ENCODE measurements at regions not wholly inside any gene's neighbourhood (a gene's known extent, or its start where the extent isn't known, plus 50 kb on each side); places are given as distances from the start of the nearest gene placed in this dataset.
"Not testable (repeated sequence)": the region's sequence is repeated elsewhere in the genome, so short reads cannot be mapped to it uniquely, and the experiment has no call there.

DNA sequence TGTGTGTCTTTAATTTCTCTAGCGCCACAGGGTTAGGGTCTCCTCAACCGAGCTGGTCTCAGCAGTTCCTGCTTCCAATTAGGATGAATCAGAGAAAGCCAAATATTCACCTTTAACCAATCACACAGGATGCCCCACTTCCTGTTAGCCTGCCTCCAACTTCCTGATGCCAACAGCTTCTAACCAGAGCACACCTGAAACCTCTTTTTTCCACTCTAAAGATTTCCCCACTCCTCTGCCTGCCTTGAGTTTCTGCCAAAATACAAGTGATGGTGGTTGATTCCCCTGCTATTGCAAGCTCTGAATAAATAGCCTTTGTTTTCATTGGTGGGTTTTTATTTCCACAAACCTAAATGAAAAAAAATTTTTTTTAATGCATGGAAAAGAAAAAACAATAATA, 144.7 kb upstream of the UST start:
- no peak for DNase-seq (ENCODE audit: low spot score)

DNA sequence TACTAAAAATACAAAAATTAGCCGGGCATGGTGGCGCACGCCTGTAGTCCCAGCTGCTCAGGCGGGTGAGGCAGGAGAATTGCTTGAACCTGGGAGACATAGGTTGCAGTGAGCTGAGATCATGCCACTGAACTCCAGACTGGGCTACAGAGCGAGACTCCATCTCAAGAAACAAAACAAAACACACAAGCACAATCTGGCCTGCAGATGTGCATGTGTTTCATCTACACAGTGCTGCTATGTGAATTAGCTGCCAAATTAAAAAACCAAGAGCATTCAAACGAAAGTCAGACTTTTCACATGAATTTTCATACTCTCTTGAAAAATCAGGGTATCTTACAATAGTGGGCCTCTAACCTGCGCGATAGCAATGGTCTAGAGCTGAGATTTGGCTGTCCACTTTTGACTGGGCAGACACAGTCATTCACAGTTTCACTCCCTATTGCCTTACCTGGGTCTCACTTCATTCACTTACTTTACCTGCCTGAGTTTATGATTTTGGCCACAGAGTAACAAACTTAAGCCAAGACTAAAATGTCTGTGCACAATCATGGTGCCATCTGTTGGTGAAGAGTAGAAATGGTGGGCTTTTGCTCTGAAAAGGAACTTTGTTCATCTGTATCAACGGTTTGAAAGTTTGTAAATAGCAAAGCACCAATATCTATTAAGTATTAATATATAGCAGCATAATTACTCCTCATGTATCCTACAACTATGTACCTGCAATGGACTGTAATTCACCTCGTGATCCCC, 138.5 kb upstream of the UST start:
- DNase-seq (ENCODE audit: low spot score), result no peak

DNA sequence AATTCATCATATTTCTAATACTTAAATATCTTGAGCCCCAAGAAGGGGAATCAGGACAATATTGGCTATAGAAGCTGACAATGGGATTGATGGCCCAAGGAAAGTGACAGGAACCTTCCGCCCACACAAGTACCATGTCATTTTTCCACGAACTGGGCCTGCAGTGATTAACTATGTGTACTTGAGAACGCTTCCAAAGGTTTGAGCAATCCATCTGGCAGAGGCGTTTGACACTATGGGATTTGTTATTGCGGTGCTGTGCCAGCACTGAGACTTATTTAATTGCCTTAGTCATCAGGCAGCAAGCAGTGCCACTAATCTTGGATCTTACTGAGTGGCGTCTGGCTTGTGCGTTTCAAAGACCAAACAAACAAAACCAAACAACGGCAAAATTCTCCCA, 135.6 kb upstream of the UST start:
- no peak for DNase-seq (ENCODE audit: low spot score)

DNA sequence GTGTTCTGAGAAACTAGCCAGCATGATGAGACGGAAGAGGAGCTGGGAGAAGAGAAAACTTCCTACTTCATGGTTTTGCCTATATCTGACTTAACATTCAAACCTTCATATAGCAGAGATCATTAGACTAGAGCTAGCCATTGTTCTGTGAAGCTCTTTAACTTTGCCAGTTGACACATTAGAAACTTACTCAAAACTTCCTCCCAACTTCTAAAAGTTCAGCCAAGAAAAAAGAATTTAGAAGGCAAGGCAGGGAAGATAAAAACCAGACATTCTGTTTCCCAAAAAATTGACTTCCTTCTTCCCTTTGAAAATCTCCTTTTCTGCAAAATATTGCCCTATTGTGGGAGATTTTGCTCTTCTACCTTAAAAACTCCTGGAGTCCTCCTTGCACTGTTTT, 134.8 kb upstream of the UST start:
- DNase-seq (ENCODE audit: low spot score), result no peak

DNA sequence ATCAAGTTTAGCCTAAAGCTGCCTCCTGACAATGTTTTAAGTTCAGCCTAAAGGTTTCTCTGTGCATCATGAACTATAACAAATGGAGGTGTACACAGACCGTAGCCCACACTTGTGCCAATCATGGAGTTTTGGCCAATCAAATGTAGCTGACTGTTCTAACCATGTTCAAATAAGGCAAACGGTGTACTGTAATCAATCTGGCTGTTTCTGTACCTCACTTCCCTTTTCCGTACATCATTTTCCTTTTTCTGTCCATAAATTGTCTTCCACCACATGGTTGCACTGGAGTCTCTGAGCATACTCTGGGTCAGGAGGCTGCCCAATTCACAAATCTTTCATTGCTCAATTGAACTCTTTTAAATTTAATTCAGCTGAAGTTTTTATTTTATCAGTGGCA, 132.2 kb upstream of the UST start:
- no peak for DNase-seq (ENCODE audit: low spot score)

DNA sequence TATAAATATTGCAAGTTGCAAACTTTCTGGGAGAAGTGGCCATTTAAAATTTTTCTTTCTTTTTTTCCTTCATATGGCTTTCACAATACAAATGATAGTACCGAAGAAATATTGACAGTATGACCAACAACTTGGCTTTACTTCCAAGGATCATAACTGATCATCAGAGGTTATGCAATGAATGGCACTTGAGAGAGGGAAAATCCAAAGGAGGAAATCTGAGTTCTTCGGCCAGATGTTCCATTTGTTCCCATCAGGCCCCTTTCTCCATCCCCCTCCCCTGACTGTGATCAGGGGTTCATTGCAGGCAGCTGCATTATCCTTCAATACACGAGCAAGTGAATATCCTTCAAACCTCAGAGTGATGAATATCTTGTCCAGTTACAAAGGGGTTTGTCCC, 130.0 kb upstream of the UST start:
- no peak for DNase-seq (ENCODE audit: low spot score)

DNA sequence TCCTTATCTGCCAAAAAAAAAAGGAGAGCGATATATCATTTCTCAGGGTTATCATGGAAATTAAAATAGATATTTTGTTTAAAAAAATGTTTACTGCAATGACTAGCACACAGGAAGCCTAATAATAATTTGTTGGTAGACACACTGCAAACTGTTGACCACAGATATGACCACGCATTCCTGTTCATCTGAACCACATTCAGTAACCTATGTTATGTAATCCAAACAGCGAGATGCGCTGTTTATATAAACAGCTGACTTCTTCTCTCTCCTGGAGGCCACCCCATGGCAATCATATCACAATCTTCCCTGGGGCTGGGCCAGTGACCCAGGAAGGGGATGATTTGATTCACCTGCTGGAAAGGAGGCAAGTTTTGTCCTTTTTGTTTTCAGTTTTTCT, 129.3 kb upstream of the UST start:
- DNase-seq (ENCODE audit: low spot score), result no peak

DNA sequence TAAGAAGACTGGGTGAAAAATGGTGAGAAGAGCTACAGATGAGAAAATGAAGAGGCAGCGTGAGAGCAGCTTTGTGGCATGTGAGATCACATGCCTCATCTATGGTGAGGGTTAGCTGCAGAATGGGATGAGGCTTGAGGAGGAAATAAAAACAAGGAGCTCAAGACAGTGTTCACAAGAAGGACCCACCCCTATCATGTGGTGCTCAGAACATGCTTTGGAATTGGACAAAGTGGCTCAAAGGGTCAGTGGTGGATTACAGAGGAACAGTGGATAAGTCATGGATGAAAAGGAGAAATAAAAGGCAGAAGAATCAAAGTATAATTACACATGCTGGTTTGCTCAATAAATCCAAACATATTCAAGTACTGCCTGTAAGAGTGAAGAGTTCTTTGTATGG, 126.9 kb upstream of the UST start:
- DNase-seq (ENCODE audit: low spot score), result no peak

DNA sequence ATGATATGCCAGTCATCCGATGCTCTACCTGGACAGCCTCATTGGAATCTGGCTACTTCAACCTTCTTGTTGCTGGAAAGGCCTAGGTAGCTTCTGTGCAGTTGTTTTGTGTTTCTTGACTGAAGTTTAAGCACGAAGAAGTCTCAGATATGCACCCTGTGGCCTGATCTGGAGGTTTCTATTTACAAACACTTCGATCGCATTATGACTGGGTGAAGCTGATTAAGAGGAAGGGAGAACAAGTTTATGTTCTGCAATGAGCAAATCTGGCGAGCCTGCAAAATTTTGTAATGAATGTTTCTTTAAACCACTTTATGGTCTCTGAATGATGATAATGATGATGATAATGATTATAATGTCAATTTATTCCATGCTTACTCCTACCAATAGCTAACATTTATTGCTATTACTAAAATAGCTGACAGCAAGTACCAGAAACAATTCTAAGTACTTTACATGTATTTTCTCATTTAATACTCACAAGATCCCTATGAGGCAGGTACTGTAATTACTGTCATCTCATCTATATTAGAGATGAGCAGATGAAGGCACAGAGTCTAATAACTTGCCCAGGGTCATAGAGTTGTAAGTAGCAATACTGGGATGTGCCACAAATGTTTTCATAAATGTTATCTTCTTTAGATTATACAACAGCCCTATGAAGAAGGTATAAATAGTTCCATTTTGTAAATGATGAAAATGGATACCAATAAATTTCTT, 126.1 kb upstream of the UST start:
- DNase-seq (ENCODE audit: low spot score), result no peak

DNA sequence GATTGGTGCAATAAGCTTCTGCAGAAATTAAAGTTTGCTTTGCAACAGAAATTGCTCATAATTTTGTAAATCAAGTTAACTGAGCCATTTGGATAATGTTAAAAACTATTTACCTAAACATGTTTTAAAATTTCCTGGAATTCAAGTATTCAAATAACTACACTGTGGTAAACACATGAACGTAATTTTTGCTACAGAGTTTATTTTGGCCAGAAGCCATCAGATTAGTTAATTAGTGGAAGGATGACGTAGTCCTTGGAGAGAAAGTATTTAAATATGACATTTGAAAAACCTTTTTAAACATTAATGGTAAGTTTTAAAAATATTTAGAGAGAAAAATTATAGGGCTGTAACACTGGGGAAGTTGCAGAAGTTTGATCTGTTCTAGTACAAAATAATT, 121.2 kb upstream of the UST start:
- no peak for DNase-seq (ENCODE audit: low spot score)

DNA sequence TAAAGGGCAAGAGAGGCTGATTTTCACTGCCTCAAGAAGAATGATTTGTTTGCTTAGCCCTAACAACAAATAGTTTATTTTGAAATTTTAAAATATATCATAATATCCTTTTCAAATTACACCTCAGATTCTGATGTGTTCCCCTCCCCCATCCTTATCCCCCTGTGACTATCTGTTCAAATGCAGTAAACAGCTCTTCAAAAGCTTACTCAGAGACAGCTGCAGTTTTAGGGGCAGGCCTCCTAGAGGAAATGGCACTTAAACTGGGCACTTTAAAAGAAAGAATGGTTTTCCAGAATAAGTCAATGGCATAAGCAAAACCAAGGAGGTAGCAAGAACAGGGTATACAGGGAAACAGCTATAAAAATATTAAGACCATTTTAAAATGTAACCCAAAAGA, 118.6 kb upstream of the UST start:
- DNase-seq (ENCODE audit: low spot score), result no peak

DNA sequence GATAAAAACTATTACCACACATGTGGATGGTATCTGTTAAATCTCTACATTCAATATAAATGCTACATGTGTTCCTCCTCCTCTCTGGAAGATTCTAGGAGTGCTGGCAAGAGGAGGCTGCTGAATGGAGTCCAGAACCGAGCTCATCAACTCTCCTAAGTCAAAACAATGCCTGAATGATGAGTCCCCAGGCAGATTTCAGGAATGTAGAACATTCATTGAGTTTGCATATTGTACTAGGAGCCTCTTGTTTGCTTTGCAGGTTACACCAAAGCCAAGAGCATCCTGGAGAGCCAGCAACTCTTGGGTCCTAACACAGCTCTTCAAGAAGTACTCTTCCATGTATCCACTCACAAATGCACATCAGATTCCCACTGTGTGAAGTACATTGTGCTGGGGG, 117.6 kb upstream of the UST start:
- DNase-seq (ENCODE audit: low spot score), result no peak

DNA sequence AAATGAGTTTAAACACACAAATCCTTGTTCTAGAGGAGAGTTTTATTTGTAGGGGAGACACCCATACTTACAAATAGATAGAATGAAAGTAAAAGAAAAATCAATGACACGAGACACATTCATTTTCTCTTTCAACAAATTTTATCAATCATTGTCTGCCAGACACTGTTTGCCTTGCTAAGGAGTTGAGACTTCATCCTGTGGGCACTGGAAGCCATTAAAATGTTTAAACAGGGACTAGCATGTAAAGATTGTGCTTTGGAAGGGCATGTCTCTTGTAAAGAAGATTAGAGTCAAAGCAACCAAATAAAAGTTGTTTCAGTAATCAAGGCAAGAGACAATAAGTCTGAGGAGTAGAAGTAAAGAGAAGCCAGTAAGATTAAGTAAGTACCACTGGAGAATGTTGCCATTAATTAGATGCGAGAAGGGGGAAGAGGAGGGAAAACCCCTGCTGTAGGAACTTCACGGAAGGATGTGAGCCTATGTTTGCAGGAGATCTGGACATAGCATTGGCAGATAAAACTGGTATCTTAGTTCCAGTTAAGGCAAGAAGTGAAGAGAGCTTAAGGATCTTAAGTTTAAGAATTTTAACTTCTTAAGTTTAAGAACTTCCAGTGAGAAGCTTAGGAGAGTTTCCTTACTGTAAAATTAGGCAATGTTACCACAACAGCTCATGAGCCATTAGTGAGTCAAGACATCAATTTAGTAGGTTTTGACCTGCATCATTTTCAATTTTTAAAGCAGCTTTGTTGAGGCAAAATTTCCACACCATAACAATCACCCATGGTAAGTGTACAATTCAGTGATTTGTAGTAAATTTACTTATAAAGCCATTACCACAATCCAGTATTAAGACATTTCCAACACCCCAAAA, 117.0 kb upstream of the UST start:
- no peak for DNase-seq (ENCODE audit: low spot score)

DNA sequence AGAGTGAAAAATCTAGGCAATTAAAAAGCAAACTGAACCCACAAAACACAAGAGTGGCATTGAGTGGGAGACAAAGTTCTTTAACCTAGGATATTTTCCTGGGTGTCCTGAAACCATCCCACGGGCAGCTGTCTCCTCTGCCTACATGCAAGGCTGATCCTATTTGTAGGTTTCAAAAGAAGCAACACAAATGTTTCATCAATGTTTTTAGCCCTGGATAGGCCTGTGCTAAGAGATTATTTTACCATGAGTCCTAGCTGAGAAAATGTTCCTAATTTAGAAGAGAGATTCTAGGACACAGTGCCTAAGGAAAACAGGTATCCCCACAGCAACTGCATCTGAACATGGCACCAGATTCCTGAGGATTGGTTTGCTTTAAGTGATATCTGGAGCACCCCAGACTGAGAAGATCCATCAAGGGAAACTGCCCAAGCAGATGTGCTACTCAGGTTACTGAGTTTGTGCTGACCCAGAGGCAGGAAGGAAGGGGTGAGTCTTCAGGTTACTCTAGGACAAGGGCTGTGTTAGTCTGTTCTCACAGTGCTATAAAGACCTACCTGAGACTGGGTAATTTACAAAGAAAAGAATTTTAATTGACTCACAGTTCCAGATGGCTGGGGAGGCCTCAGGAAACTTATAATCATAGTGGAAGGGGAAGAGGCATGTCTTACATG, 111.6 kb upstream of the UST start:
- DNase-seq (ENCODE audit: low spot score), result no peak

DNA sequence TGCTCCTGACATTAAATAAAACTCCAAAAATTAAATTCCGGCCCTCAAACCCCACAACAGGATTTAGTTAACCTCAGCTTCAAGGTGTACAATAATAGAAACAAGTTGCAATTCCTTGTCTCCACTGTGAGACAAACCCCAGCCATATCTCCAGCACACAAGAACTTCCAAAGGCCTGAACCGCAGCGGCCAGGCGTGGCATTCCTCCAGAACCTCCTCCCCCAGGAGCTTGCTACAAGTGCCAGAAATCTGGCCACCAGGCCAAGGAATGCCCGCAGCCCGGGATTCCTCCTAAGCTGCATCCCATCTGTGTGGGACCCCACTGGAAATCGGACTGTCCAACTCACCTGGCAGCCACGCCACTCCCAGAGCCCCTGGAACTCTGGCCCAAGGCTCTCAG, 105.0 kb upstream of the UST start:
- not testable (repeated sequence) for DNase-seq (ENCODE audit: low spot score)

DNA sequence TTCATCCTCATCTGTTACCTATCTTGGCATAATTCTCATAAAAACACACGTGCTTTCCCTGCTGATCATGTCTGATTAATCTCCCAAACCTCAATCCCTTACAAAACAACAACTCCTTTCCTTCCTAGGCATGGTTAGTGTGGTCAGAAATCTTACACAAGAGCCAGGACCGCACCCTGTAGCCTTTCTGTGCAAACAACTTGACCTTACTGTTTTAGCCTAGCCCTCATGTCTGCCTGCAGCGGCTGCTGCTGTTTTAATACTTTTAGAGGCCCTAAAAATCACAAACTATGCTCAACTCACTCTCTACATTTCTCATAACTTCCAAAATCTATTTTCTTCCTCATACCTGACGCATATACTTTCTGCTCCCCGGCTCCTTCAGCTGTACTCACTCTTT, 103.6 kb upstream of the UST start:
- not testable (repeated sequence) for DNase-seq (ENCODE audit: low spot score)

DNA sequence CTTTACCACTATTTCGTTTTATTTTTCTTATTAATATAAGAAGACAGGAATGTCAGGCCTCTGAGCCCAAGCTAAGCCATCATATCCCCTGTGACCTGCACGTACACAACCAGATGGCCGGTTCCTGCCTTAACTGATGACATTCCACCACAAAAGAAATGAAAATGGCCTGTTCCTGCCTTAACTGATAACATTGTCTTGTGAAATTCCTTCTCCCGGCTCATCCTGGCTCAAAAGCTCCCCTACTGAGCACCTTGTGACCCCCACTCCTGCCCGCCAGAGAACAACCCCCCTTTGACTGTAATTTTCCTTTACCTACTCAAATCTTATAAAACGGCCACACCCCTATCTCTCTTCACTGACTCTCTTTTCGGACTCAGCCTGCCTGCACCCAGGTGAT, 101.8 kb upstream of the UST start:
- DNase-seq (ENCODE audit: low spot score), result not testable (repeated sequence)

DNA sequence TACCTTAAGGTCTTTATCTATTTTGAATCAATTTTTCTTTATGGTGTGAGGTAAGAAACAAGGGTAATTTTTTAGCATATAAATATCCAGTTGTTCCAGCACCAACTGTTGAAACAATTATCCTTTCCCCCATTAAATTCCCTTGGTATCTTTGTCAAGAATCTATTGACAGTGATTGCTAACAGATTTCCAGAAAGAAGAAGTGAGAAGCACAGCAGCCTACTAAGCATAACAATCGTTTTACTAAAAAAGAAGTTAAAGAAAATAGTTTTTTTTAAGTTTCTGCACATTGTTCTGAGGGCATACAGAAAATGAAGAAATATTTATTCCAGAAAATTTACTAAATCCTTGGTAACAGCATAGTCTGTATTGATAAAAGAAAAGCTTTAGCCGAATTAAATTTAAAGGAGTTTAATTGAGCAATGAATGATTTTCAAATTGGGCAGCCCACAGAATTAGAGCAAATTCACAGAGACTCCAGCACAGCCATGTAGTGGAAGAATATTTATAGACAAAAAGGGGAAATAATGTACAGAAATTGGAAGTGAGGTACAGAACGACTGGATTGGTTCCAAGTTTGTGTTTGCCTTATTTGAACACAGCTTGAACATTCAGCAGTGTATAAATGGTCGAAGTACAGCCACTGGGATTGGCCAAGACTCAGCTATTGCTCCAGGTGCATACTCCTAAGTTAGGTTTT, 97.9 kb upstream of the UST start:
- no peak for DNase-seq (ENCODE audit: low spot score)

DNA sequence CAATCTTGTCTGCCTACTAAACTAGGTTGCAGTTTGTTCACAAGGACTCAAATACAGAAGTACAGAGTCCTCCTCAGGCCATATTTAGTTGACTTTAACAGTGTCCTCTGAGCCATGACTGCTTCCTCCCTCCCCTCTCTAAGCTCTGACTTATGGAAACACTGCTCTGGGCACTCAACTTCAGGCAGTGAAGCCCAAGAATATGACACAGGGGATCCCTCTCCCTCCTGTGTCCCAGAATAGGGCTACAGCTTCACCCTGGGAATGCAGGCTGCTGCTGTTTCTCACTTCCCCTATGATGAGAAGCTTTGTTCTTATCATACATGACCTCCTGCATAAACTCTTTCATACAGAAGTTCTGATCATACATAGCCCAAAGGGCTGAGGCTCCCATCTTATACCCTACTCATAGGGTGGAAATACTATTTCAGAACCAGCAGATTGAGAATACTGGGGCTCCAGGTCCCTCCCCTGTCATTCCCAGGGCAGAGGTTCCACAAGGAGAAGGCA, 97.3 kb upstream of the UST start:
- no peak for DNase-seq (ENCODE audit: low spot score)

DNA sequence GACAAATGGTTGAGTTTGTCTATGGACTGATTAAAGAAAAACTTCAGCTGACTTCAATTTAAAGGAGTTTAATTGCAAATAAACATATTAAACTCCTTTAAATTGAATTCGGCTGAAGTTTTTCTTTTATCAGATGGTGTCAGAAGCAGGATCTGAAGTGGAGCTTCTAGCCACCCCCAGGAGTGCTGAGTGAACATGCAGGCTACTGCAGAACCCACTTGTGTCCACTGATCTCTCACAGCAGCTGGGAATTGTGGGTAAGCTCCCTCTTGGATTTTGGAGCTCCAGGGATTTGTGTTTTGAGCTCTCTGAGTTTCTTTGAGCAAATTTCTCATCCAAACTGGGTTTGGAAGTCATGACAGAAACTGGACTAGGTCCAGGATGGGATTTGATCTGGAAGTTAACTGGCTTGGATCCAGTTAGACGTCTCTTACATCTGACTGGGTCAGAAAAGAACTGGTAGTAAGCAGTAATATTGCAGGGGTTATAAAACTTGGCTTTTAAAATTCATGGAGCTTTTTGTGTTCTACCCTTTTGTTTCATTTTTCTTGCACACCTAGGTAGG, 95.8 kb upstream of the UST start:
- DNase-seq (ENCODE audit: low spot score), result no peak

DNA sequence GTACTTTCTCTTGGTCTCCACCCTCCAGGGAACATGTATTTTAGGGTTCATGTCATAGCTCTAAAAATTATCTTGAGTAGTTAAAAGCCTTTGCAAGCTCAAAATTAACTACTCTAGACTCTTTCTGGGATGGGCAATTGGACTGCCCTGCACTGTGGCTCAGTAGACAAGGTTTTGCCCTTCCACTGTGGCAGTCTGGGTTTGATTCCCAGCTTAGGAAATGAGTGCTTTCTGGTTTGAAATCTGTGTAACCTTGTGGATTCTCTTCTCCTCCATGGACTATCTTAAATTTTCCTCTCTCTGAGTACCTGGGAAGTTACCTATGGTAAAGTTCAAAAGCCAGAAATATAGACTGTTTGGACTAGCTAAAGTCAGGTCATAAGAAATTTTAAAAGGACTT, 94.6 kb upstream of the UST start:
- DNase-seq (ENCODE audit: low spot score), result no peak
